Lower leg skin (tissue), 3 donors: ENCODE measurements at regions not wholly inside any gene's neighbourhood (a gene's known extent, or its start where the extent isn't known, plus 50 kb on each side); places are given as distances from the start of the nearest gene placed in this dataset.

Experiments used
- POLR2A ChIP-seq, 2 donors: fragments of 450-650 bp; IDR thresholded peaks; one replicate each; pipeline ENCODE4 v1.6.1; 2016 to 2017; ENCODE audit warnings: antibody characterized with exemption in 2 of 2, mild to moderate bottlenecking in 1 of 2, moderate library complexity in 1 of 2
- TF ChIP-seq, protein P1 (sequence below), 3 donors: fragments of 450-650 bp; IDR thresholded peaks; one replicate each; pipeline ENCODE4 v1.5.1; 2016; ENCODE audit warnings: antibody characterized with exemption in 3 of 3, mild to moderate bottlenecking in 3 of 3, moderate library complexity in 2 of 3

DNA sequence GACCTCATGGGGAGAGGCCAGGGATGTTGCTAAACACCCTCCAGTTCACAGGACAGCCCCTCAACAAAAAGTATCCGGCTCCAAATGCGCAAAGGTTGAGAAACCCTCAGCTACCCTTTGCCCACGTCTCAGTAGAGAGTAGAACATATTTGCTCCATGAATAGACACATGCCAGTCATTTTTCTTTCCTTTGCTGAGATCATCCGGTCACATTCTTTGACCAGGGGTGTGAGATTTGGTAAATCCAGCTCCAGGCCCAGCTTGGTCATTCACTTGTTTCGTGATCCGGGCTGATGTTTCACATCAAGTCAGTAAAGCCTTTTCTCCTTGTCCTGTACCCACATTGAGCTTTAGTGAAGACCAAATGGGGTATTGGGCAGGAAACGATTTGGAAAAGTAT is 83.6 kb upstream of the LHX5 start:
- TF ChIP-seq, protein P1, sequence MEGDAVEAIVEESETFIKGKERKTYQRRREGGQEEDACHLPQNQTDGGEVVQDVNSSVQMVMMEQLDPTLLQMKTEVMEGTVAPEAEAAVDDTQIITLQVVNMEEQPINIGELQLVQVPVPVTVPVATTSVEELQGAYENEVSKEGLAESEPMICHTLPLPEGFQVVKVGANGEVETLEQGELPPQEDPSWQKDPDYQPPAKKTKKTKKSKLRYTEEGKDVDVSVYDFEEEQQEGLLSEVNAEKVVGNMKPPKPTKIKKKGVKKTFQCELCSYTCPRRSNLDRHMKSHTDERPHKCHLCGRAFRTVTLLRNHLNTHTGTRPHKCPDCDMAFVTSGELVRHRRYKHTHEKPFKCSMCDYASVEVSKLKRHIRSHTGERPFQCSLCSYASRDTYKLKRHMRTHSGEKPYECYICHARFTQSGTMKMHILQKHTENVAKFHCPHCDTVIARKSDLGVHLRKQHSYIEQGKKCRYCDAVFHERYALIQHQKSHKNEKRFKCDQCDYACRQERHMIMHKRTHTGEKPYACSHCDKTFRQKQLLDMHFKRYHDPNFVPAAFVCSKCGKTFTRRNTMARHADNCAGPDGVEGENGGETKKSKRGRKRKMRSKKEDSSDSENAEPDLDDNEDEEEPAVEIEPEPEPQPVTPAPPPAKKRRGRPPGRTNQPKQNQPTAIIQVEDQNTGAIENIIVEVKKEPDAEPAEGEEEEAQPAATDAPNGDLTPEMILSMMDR (IDR thresholded peaks at IDR 0.05) = no peak
- TF ChIP-seq POLR2A (IDR thresholded peaks at IDR 0.05) = no peak
